ENCODE measurements at regions not wholly inside any gene's neighbourhood (a gene's known extent, or its start where the extent isn't known, plus 50 kb on each side); places are given as distances from the start of the nearest gene placed in this dataset.

DNA sequence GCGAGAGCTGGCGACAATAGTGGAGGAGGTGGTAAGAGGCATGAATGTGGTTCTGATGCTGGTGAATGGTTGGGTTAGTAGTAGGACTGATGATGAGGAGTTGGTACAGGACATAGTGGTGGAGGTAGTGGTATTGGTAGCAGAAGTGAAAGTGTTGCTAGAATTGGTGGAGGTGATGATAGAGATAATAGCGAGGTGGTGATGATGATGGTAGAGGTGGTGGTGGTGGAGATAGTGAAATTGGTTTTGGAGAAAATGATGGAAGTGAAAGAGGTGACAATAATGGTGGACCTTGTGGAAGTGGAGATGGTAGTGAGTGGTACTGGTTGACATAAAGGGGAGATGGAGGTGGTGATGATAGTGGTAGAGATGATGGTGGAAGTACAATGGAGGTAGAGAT, 360.2 kb upstream of the JAG1 start:
- Histone ChIP-seq H3K79me2 (ENCODE audit: control insufficient read depth, insufficient read depth, low read length, unreplicated experiment) (no peaks in the 10 kb centered on the region), H2AFZ (ENCODE audit: low read length, unreplicated experiment) (no peak overlapping the region), H3K4me1 (ENCODE audit: control insufficient read depth, insufficient read depth, low read length, unreplicated experiment) (no peaks in the 10 kb centered on the region), H3K4me3 (ENCODE audit: low read depth, low read length) (no peak overlapping the region), H3K36me3 (ENCODE audit: insufficient read depth, low read length) (no peaks in the 10 kb centered on the region), H3K27me3 (ENCODE audit: insufficient read depth, low read length) (no peaks in the 10 kb centered on the region), H3K27ac (ENCODE audit: low read depth, low read length) (no peak overlapping the region)

DNA sequence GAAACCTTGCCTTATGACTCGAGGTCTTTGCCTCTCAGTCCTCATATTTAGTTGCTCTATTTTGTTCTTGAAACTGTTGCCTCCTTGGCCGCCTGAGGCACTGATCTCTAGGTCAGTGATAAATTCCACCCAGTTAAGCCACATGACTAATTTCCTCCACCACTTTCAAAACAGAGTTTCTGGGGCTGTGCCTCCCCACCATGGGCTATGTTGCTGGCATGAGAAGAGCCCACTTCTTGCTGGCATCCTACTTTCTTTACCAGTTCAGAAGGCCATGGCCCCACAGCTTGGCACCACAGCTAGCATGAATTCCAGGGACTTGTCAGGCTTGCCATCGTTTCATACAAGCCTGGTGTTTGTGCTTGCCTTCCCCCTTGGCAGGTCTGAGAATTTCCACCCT, 361.4 kb upstream of the JAG1 start:
- Histone ChIP-seq H3K4me1 (ENCODE audit: control insufficient read depth, insufficient read depth, low read length, unreplicated experiment) (no peaks in the 10 kb centered on the region), H3K79me2 (ENCODE audit: control insufficient read depth, insufficient read depth, low read length, unreplicated experiment) (no peaks in the 10 kb centered on the region), H3K4me3 (ENCODE audit: low read depth, low read length) (no peak overlapping the region), H3K27ac (ENCODE audit: low read depth, low read length) (no peak overlapping the region), H3K36me3 (ENCODE audit: insufficient read depth, low read length) (no peaks in the 10 kb centered on the region), H2AFZ (ENCODE audit: low read length, unreplicated experiment) (no peak overlapping the region), H3K27me3 (ENCODE audit: insufficient read depth, low read length) (no peaks in the 10 kb centered on the region)

DNA sequence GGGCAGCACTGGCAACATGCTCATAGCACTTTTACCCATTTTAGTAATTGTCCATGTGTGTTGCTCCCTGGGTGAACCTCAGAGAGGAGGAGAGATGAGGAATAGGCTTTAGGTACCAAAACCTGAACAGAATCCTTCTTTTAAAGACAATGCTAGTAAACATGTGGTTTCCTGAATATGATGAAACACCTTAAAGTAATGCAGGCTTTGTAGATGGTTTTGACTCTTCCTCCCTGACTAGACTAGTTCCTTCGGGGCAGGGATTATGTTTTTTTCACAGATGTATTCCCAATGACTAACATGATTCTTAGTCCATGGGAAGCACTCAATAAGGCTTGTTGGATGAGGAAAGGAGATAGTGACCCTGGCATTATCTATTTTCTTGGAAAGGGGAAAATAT, 367.6 kb upstream of the JAG1 start:
- no peaks in the 10 kb centered on the region for H3K36me3 ChIP-seq (ENCODE audit: insufficient read depth, low read length)
- H3K27ac ChIP-seq (ENCODE audit: low read depth, low read length), result no peak overlapping the region
- no peak overlapping the region for H3K4me3 ChIP-seq (ENCODE audit: low read depth, low read length)
- no peaks in the 10 kb centered on the region for H3K79me2 ChIP-seq (ENCODE audit: control insufficient read depth, insufficient read depth, low read length, unreplicated experiment)
- H2AFZ ChIP-seq (ENCODE audit: low read length, unreplicated experiment), result no peak overlapping the region
- no peaks in the 10 kb centered on the region for H3K4me1 ChIP-seq (ENCODE audit: control insufficient read depth, insufficient read depth, low read length, unreplicated experiment)
- H3K27me3 ChIP-seq (ENCODE audit: insufficient read depth, low read length), result no peaks in the 10 kb centered on the region

DNA sequence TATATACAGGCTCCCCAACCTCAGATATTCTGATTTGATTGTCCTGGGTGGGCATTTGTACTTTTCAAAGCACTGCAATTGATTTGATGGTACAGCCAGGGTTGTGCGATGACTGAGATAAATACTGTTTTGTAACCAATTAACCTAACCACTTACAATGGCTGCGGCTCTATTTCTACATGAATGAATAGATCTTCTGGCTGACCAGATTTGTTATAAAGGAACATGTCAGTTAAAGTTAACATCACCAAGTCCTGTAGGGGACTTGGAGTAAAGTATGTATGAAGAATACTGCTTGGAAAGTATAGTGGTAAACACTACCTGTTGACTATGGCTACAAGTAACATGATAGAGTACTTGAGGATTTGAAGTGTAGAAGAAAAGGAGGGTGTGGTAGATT, 369.2 kb upstream of the JAG1 start:
- H3K79me2 ChIP-seq (ENCODE audit: control insufficient read depth, insufficient read depth, low read length, unreplicated experiment), result no peaks in the 10 kb centered on the region
- no peaks in the 10 kb centered on the region for H3K4me1 ChIP-seq (ENCODE audit: control insufficient read depth, insufficient read depth, low read length, unreplicated experiment)
- H3K4me3 ChIP-seq (ENCODE audit: low read depth, low read length), result no peak overlapping the region
- no peak overlapping the region for H2AFZ ChIP-seq (ENCODE audit: low read length, unreplicated experiment)
- H3K36me3 ChIP-seq (ENCODE audit: insufficient read depth, low read length), result no peaks in the 10 kb centered on the region
- no peaks in the 10 kb centered on the region for H3K27me3 ChIP-seq (ENCODE audit: insufficient read depth, low read length)
- no peak overlapping the region for H3K27ac ChIP-seq (ENCODE audit: low read depth, low read length)

DNA sequence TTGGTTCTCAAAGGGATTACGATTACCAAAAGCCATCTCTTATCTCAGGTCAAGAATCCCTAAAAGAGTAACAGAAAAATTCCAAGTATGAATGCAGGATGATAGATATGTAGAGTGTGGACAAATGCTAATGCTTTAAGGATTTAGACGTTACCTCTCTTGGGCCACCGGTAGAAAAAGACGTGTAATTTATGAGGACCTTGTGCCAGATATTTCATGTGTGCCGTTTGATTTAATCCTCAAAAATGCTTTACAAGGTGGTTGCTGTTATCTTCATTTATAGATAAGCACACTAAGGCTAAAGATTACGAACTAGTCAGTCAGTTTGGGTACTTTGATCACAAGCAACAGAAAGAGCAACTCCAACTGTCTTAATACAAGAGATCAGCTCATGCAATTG, 370.8 kb upstream of the JAG1 start:
- Histone ChIP-seq H3K79me2 (ENCODE audit: control insufficient read depth, insufficient read depth, low read length, unreplicated experiment) (no peaks in the 10 kb centered on the region), H3K27me3 (ENCODE audit: insufficient read depth, low read length) (no peaks in the 10 kb centered on the region), H3K4me1 (ENCODE audit: control insufficient read depth, insufficient read depth, low read length, unreplicated experiment) (no peaks in the 10 kb centered on the region), H3K27ac (ENCODE audit: low read depth, low read length) (no peak overlapping the region), H3K36me3 (ENCODE audit: insufficient read depth, low read length) (no peaks in the 10 kb centered on the region), H2AFZ (ENCODE audit: low read length, unreplicated experiment) (no peak overlapping the region), H3K4me3 (ENCODE audit: low read depth, low read length) (no peak overlapping the region)

DNA sequence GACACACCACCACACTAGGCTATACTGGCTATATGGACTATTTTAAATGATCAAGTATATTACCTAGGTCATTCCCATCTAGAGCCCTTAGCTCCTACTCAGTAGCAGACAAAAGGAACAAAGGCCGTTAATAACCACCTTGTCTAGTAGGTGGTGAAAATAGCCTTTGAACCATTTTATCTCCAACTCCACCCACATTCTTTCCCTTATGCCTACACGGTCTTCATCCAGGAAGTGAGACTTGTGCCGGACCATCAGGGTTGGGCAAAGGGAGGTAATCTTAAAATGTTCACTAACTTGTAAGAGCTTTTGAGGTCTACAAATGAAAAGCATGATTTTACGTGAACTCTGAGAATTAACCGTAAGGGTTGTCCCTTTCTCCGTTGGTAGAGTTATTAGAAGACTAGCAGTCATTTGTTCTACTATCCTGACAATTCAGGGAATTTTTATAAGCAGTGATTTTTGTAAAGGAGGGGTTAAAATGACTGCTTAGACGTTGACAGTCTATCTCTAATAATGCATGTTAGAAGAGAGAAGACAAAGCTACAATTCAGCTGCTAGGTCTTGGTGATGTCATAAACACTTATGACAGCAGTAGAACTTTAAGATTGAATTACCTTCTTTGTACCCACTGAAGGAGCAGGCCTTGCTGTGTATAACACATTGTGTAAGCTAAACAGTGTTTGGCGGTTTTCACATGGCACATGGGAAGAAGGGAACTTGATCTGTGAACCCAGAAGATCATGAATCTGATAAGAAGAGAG, 371.8 kb upstream of the JAG1 start:
- no peak overlapping the region for H3K4me3 ChIP-seq (ENCODE audit: low read depth, low read length)
- no peak overlapping the region for H3K27ac ChIP-seq (ENCODE audit: low read depth, low read length)
- H3K36me3 ChIP-seq (ENCODE audit: insufficient read depth, low read length), result no peaks in the 10 kb centered on the region
- H3K27me3 ChIP-seq (ENCODE audit: insufficient read depth, low read length), result no peaks in the 10 kb centered on the region
- no peaks in the 10 kb centered on the region for H3K4me1 ChIP-seq (ENCODE audit: control insufficient read depth, insufficient read depth, low read length, unreplicated experiment)
- no peak overlapping the region for H2AFZ ChIP-seq (ENCODE audit: low read length, unreplicated experiment)
- no peaks in the 10 kb centered on the region for H3K79me2 ChIP-seq (ENCODE audit: control insufficient read depth, insufficient read depth, low read length, unreplicated experiment)

DNA sequence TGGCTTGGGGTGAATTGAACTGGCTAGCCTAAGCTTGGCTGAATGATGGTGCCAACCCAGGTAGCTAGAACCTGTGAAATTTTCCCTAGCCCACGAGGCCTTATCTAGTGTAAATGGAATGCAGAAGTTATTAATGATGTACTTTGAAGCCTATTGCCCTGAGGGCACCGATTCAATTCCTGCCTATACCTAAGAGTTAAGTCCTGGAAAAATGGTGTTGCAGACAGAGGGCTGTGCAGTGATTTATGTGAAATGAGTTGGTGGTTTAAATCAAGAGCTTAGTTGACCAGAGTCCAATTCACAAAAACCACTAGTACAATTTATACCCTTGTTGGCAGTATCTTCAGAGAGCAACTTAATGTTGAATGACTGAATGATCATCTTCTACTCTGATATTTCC, 373.8 kb upstream of the JAG1 start:
- H3K27ac ChIP-seq (ENCODE audit: low read depth, low read length), result no peak overlapping the region
- no peaks in the 10 kb centered on the region for H3K4me1 ChIP-seq (ENCODE audit: control insufficient read depth, insufficient read depth, low read length, unreplicated experiment)
- H3K36me3 ChIP-seq (ENCODE audit: insufficient read depth, low read length), result no peaks in the 10 kb centered on the region

DNA sequence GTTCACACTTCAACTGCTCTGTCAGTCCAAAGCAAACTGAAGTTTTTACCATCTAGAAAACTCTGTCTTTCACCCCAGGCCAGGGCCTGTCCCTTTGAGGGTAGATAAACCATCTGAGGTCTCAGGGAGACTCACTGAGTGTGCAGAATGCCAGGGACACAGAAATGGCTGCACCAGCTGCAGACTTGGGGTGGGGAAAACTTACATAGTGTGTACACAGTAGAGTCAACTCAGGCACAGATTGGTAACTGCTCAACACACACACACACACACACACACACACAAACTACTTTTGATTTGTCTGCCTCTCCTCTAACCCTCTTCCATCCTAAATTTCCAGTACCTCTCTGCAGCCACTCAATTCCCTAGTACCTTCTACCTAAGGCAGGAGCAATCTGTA, 374.9 kb upstream of the JAG1 start:
- H3K36me3 ChIP-seq (ENCODE audit: insufficient read depth, low read length), result no peaks in the 10 kb centered on the region
- H3K27me3 ChIP-seq (ENCODE audit: insufficient read depth, low read length), result no peaks in the 10 kb centered on the region
- no peak overlapping the region for H2AFZ ChIP-seq (ENCODE audit: low read length, unreplicated experiment)
- no peak overlapping the region for H3K4me3 ChIP-seq (ENCODE audit: low read depth, low read length)
- H3K4me1 ChIP-seq (ENCODE audit: control insufficient read depth, insufficient read depth, low read length, unreplicated experiment), result no peaks in the 10 kb centered on the region
- H3K27ac ChIP-seq (ENCODE audit: low read depth, low read length), result no peak overlapping the region
- no peaks in the 10 kb centered on the region for H3K79me2 ChIP-seq (ENCODE audit: control insufficient read depth, insufficient read depth, low read length, unreplicated experiment)

More for the DNA sequence above, 373.8 kb upstream of the JAG1 start:
- H3K79me2 ChIP-seq (ENCODE audit: control insufficient read depth, insufficient read depth, low read length, unreplicated experiment), result no peaks in the 10 kb centered on the region
- H2AFZ ChIP-seq (ENCODE audit: low read length, unreplicated experiment), result no peak overlapping the region
- no peak overlapping the region for H3K4me3 ChIP-seq (ENCODE audit: low read depth, low read length)
- no peaks in the 10 kb centered on the region for H3K27me3 ChIP-seq (ENCODE audit: insufficient read depth, low read length)

DNA sequence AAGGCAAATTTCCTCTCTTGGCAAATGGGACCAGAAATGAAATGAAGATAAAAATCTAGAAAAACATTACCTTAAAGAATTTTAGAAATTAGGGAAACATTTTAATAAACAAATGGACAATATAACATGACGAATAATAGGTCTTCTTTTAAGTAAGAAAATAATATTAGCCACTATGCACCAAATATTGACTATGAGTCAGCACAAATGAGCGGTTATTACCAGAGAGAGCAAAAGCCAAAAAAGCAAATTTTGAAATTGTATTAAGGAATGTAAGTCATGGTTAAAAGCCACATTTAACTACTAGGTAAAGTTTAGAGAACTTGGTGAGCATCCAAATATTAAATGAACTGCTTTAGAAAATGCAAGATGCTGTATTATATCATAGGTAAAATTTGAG, 376.6 kb upstream of the JAG1 start:
- H3K79me2 ChIP-seq (ENCODE audit: control insufficient read depth, insufficient read depth, low read length, unreplicated experiment), result no peaks in the 10 kb centered on the region
- H3K4me1 ChIP-seq (ENCODE audit: control insufficient read depth, insufficient read depth, low read length, unreplicated experiment), result no peaks in the 10 kb centered on the region
- H3K27me3 ChIP-seq (ENCODE audit: insufficient read depth, low read length), result no peaks in the 10 kb centered on the region
- no peak overlapping the region for H3K4me3 ChIP-seq (ENCODE audit: low read depth, low read length)
- H3K36me3 ChIP-seq (ENCODE audit: insufficient read depth, low read length), result no peaks in the 10 kb centered on the region
- no peak overlapping the region for H2AFZ ChIP-seq (ENCODE audit: low read length, unreplicated experiment)
- no peak overlapping the region for H3K27ac ChIP-seq (ENCODE audit: low read depth, low read length)

DNA sequence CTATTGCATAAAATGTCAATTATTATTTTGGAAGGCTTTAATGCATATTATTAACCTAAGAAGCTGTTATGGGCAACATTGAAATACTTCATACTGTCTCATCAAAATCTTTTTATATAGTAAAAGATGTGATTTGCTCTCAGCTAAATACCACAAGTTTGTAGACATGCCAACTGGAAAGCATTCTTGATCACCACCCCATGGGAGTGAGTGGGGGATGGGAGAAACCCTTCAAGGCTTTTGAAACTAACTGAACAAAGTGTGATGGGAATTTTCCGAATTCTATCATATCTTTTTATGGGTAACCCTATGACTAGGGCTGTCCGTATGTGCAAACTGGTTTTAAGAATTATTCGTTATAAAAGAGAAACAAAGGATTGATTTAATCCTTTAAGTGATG, 377.3 kb upstream of the JAG1 start:
- Histone ChIP-seq H3K36me3 (ENCODE audit: insufficient read depth, low read length) (no peaks in the 10 kb centered on the region), H3K27ac (ENCODE audit: low read depth, low read length) (no peak overlapping the region)

DNA sequence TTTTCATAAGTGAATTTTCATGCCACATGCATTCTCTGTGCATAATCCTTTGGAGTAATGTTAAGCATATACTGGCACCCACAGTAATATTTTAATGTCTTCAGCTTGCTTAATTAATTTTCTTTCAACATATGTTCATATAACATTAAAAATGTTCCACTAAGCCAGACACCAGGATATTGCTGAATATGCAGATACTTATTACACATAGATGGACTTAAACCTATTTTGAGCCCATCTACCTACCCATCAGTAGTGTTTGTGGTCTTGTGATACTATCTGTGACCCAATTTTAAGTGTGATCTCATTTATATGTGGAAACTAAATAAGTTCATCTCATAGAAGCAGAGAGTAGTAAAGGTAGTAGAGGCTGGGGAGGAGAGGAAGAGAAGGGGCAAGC, 379.5 kb upstream of the JAG1 start:
- Histone ChIP-seq H3K27me3 (ENCODE audit: insufficient read depth, low read length) (no peaks in the 10 kb centered on the region), H3K27ac (ENCODE audit: low read depth, low read length) (no peak overlapping the region), H3K4me3 (ENCODE audit: low read depth, low read length) (no peak overlapping the region), H3K79me2 (ENCODE audit: control insufficient read depth, insufficient read depth, low read length, unreplicated experiment) (no peaks in the 10 kb centered on the region), H2AFZ (ENCODE audit: low read length, unreplicated experiment) (no peak overlapping the region), H3K36me3 (ENCODE audit: insufficient read depth, low read length) (no peaks in the 10 kb centered on the region), H3K4me1 (ENCODE audit: control insufficient read depth, insufficient read depth, low read length, unreplicated experiment) (no peaks in the 10 kb centered on the region)

More for the DNA sequence above, 377.3 kb upstream of the JAG1 start:
- H3K27me3 ChIP-seq (ENCODE audit: insufficient read depth, low read length), result no peaks in the 10 kb centered on the region
- no peak overlapping the region for H2AFZ ChIP-seq (ENCODE audit: low read length, unreplicated experiment)
- H3K79me2 ChIP-seq (ENCODE audit: control insufficient read depth, insufficient read depth, low read length, unreplicated experiment), result no peaks in the 10 kb centered on the region
- no peak overlapping the region for H3K4me3 ChIP-seq (ENCODE audit: low read depth, low read length)
- H3K4me1 ChIP-seq (ENCODE audit: control insufficient read depth, insufficient read depth, low read length, unreplicated experiment), result no peaks in the 10 kb centered on the region
